ENCODE measurements at regions not wholly inside any gene's neighbourhood (a gene's known extent, or its start where the extent isn't known, plus 50 kb on each side); places are given as distances from the start of the nearest gene placed in this dataset.
A peak's percentile ranks its signal among the peaks of the same experiment; 100 is the strongest.
"Not testable (repeated sequence)": the region's sequence is repeated elsewhere in the genome, so short reads cannot be mapped to it uniquely, and the experiment has no call there.

GRCh38 chr3:144458283-144458682 lies 486.7 kb downstream of the DIPK2A start:
- no peak for DNase-seq (ENCODE audit: low read depth)

GRCh38 chr3:144462337-144462736 lies 490.7 kb downstream of the DIPK2A start:
- no peak for DNase-seq (ENCODE audit: low read depth)

- DNase-seq (ENCODE audit: low read depth): no peak
These were observed 492.3 kb downstream of the DIPK2A start for GRCh38 chr3:144463911-144464310.

GRCh38 chr3:144466114-144466513 lies 494.5 kb downstream of the DIPK2A start:
- no peak for DNase-seq (ENCODE audit: low read depth)

GRCh38 chr3:144466540-144466939 lies 494.9 kb downstream of the DIPK2A start:
- DNase-seq (ENCODE audit: low read depth): no peak

GRCh38 chr3:144470666-144471065 lies 499.0 kb downstream of the DIPK2A start:
- DNase-seq (ENCODE audit: low read depth): no peak

- DNase-seq (ENCODE audit: low read depth): no peak
These were observed 506.0 kb downstream of the DIPK2A start for GRCh38 chr3:144477593-144477992.

GRCh38 chr3:144480416-144480919 lies 508.8 kb downstream of the DIPK2A start:
- no peak for DNase-seq (ENCODE audit: low read depth)

GRCh38 chr3:144482876-144483275 lies 511.3 kb downstream of the DIPK2A start:
- no peak for DNase-seq (ENCODE audit: low read depth)

- DNase-seq (ENCODE audit: low read depth): no peak
These were observed 515.4 kb downstream of the DIPK2A start for GRCh38 chr3:144487011-144487410.

- DNase-seq (ENCODE audit: low read depth): no peak
These were observed 517.3 kb downstream of the DIPK2A start for GRCh38 chr3:144488927-144489326.

GRCh38 chr3:144491333-144491732 lies 519.7 kb downstream of the DIPK2A start:
- DNase-seq (ENCODE audit: low read depth): no peak

GRCh38 chr3:144494651-144495050 lies 523.0 kb downstream of the DIPK2A start:
- DNase-seq (ENCODE audit: low read depth): not testable (repeated sequence)

- DNase-seq (ENCODE audit: low read depth): no peak
These were observed 524.7 kb downstream of the DIPK2A start for GRCh38 chr3:144496141-144496835.

- no peak for DNase-seq (ENCODE audit: low read depth)
These were observed 525.8 kb downstream of the DIPK2A start for GRCh38 chr3:144497452-144497851.

GRCh38 chr3:144499001-144499930 lies 527.6 kb downstream of the DIPK2A start:
- no peak for DNase-seq (ENCODE audit: low read depth)

- no peak for DNase-seq (ENCODE audit: low read depth)
These were observed 529.8 kb downstream of the DIPK2A start for GRCh38 chr3:144501467-144501866.

- DNase-seq (ENCODE audit: low read depth): no peak
These were observed 530.8 kb downstream of the DIPK2A start for GRCh38 chr3:144502402-144502801.

- not testable (repeated sequence) for DNase-seq (ENCODE audit: low read depth)
These were observed 534.8 kb downstream of the DIPK2A start for GRCh38 chr3:144506375-144506774.

- DNase-seq (ENCODE audit: low read depth): peak; percentile 8
These were observed 539.7 kb downstream of the DIPK2A start for GRCh38 chr3:144511346-144511745.

GRCh38 chr3:144516026-144516425 lies 544.4 kb downstream of the DIPK2A start:
- no peak for DNase-seq (ENCODE audit: low read depth)

- DNase-seq (ENCODE audit: low read depth): no peak
These were observed 545.0 kb downstream of the DIPK2A start for GRCh38 chr3:144516589-144516988.

- DNase-seq (ENCODE audit: low read depth): no peak
These were observed 549.5 kb downstream of the DIPK2A start for GRCh38 chr3:144521131-144521530.

Data from non-pigmented ciliary epithelial cell (primary cell).